GM12874 (cell line): ENCODE measurements at regions not wholly inside any gene's neighbourhood (a gene's known extent, or its start where the extent isn't known, plus 50 kb on each side); places are given as distances from the start of the nearest gene placed in this dataset.

Experiments used
- CTCF ChIP-seq: IDR thresholded peaks from 2 replicates; pipeline ENCODE4 v1.5.1; 2011; ENCODE audit warnings: low read depth, mild to moderate bottlenecking, control low read depth, low read length, moderate library complexity; ENCODE audit not compliant: insufficient read depth

DNA sequence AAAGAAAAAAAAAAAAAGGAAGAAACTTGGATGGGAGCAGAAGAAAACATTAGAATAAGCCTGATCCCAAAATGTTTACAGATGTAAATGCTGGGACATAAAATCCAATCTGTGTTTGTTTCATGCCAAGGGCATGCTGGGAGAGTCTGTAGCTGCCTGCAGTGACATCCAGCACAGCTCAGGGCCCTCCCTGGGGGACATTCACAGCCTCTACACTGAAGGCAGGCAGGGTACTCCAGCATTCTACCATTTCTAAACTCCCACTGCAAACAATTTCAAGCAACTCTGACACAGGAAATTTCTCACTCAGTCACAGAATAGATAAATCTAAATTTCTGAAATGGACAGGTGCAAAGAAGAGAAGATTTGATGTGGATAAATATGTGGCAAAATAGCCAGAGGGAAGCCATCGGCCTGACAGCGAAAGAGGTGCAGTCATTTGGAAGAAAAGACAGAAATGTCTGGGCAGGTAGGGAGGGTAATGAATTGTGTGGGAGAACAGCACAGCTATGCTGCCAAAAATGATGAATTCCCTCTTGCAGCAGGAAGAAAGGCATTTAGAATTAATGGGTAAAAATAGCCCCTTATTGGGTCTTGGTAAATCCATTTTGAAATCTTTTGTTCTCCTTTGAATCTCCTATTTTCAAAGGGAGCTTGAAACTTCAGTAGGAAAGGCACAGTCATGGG, 199.4 kb downstream of the MED10 start:
- no peak for TF ChIP-seq CTCF

- TF ChIP-seq CTCF, result no peak
These were observed 200.4 kb downstream of the MED10 start for GRCh38 chr5:6177926-6178325.

DNA sequence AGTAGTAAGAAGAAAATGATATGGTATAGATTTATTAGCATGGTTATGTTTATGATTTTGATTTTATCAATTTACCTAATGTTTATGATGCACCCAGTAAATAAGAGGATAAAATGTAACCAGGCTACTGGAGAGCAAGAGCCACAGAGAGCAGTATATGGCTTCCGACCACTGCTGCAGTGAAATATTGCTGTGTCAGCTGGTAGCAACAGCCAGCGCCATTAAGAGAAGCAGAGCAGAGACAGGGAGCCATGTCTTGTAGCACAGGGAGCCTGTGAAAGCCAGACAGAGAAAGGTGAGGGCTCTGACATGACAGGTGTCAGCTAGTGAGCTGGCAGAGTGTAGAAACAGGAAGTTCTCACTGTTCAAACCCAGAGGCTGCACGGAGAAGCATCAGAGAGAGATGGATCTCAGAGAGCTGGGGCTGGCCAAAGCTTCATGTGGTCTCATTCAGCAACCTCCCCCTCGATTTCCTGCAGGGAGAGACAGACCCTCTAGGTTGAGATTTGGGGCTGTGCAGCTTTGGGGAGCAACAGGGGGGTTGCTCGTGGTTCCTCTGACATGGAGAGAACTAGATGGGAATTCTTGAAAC, 202.1 kb downstream of the MED10 start:
- no peak for TF ChIP-seq CTCF

GRCh38 chr5:6175172-6175854, 203.0 kb downstream of the MED10 start:
- no peak for TF ChIP-seq CTCF

- no peak for TF ChIP-seq CTCF
These were observed 208.7 kb downstream of the MED10 start for GRCh38 chr5:6169660-6170059.

DNA sequence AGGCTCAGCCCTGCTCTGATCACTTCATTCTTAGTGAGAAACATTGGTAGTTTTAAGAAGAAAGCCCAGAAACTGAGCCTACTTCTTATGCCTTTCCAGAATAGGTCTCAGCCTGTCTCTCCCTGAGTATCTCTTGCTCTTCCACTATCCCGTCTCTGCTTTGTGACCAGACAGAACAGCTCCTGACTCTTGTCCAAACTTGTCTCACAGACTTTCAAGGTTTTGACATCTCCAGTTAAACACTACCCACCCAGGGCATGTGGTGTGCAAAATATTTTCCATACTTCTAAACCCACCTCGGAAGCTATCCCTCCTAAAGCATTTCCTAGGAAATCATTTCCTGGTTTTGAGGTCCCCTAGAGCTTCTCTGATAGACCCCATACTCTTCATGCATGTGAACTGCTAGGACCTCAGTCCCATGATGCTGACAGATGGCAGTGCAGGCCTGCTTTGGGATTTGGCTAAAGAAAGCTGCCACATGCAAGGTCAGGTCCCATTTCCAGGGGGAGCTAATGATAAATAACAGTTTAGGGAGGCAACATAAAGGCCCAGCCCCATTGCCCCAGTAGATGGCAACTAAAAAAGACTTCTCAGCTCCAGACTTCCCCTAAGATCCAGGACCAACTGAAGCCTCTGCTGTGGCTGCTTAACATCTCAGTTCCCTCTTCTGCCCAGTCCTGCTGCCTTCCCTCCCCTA, 211.5 kb downstream of the MED10 start:
- TF ChIP-seq CTCF, result no peak

DNA sequence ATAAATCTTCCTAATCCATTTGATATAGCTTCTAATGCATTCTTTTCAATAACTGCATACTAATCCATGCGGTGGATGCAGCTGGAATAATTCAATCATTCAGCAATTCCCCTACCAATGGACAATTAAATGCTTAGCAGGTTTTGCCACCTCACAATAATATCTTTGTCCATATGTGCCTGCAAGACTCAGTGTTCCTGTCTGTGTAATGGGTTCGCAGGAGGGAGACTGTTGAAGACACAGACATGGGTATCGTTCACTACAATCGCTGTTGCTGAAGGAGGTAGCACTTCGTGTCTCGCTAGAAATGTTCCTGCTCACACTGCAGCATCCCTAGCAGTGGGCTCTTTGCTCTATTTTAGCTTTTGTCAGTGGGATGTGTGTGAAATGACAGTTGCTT, 214.4 kb downstream of the MED10 start:
- no peak for TF ChIP-seq CTCF
